Body of pancreas (tissue), 4 donors: ENCODE measurements at regions not wholly inside any gene's neighbourhood (a gene's known extent, or its start where the extent isn't known, plus 50 kb on each side); places are given as distances from the start of the nearest gene placed in this dataset.

Source experiments
- POLR2A ChIP-seq, 3 donors: fragments of 450-650 bp; IDR thresholded peaks; one replicate each; pipeline ENCODE4 v1.6.1; 2016; ENCODE audit warnings: antibody characterized with exemption in 3 of 3, mild to moderate bottlenecking in 2 of 3
- TF ChIP-seq, protein P1 (sequence below), 7 experiments: fragments of 450-650 bp in 4 of 7; fragments of 200-600 bp in 3 of 7; sonication (generic) in 3 of 7; IDR thresholded peaks; one replicate each; pipeline ENCODE4 v1.5.1; 2016 to 2019; ENCODE audit warnings: antibody characterized with exemption in 7 of 7

DNA sequence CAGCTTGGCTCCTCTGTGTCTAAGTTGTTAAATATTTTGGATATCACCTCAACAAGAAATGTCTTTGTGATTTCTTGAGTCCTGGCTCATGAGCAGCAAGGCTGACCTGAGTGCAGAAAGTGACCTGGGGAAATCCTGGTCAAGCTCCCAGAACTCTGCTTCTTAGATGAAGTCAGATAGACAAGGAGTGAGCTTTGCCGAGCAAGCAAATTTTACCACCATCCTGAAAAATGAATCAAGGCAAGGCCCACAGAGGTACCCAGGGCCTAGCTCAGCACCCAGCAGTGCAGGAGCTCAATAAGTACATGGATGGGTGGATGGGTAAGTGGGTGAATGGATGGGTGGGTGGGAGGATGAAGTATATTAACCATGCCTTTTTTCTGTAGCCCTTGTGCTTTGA lies 291.8 kb downstream of the UACA start:
- TF ChIP-seq, protein P1, sequence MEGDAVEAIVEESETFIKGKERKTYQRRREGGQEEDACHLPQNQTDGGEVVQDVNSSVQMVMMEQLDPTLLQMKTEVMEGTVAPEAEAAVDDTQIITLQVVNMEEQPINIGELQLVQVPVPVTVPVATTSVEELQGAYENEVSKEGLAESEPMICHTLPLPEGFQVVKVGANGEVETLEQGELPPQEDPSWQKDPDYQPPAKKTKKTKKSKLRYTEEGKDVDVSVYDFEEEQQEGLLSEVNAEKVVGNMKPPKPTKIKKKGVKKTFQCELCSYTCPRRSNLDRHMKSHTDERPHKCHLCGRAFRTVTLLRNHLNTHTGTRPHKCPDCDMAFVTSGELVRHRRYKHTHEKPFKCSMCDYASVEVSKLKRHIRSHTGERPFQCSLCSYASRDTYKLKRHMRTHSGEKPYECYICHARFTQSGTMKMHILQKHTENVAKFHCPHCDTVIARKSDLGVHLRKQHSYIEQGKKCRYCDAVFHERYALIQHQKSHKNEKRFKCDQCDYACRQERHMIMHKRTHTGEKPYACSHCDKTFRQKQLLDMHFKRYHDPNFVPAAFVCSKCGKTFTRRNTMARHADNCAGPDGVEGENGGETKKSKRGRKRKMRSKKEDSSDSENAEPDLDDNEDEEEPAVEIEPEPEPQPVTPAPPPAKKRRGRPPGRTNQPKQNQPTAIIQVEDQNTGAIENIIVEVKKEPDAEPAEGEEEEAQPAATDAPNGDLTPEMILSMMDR (IDR thresholded peaks at IDR 0.05), result no peak
- no peak for TF ChIP-seq POLR2A (IDR thresholded peaks at IDR 0.05)
